IPS-15b (cell line): ENCODE measurements at regions not wholly inside any gene's neighbourhood (a gene's known extent, or its start where the extent isn't known, plus 50 kb on each side); places are given as distances from the start of the nearest gene placed in this dataset.

Source experiments
- H3K27me3 ChIP-seq: one replicate; pipeline ENCODE4 v1.6.1; 2013; ENCODE audit warnings: low read length; ENCODE audit not compliant: control insufficient read depth, insufficient read depth
- H3K36me3 ChIP-seq: one replicate; pipeline ENCODE4 v1.6.1; 2013; ENCODE audit warnings: low read length; ENCODE audit not compliant: control insufficient read depth, insufficient read depth
- H3K4me1 ChIP-seq: one replicate; pipeline ENCODE4 v1.6.1; 2013; ENCODE audit warnings: mild to moderate bottlenecking, low read length; ENCODE audit not compliant: control insufficient read depth, insufficient read depth
- H3K4me3 ChIP-seq: one replicate; pipeline ENCODE4 v1.5.1; 2013; ENCODE audit warnings: low read depth, low read length
- H3K9ac ChIP-seq: one replicate; pipeline ENCODE4 v1.6.1; 2013; ENCODE audit warnings: low read depth, mild to moderate bottlenecking, low read length
- H3K9me3 ChIP-seq: one replicate; pipeline ENCODE4 v1.6.1; 2013; ENCODE audit warnings: mild to moderate bottlenecking, low read length; ENCODE audit not compliant: control insufficient read depth, insufficient read depth

DNA sequence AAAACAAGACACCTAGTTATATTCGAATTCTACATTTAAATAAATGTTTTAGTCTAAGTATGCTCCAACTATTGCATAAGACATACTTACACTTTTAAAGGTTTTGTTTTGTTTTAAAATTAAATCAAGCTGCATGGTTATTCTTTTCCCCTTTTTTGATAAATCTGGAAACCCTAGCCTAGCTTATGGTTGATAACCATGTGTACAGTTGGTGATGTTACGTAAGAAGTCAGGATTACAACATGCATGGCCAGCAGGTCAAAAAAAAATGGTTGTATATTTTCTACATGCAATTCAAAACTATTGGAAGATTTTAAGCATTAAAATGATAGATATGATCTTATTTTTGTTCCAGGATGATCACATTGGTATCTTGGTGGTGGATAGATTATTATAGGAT is 1600.6 kb downstream of the PLA2G4A start:
- no peaks in the 10 kb centered on the region for H3K36me3 ChIP-seq
- H3K4me3 ChIP-seq = no peak overlapping the region
- no peaks in the 10 kb centered on the region for H3K9me3 ChIP-seq
- no peak overlapping the region for H3K9ac ChIP-seq
- no peaks in the 10 kb centered on the region for H3K4me1 ChIP-seq
- no peaks in the 10 kb centered on the region for H3K27me3 ChIP-seq

DNA sequence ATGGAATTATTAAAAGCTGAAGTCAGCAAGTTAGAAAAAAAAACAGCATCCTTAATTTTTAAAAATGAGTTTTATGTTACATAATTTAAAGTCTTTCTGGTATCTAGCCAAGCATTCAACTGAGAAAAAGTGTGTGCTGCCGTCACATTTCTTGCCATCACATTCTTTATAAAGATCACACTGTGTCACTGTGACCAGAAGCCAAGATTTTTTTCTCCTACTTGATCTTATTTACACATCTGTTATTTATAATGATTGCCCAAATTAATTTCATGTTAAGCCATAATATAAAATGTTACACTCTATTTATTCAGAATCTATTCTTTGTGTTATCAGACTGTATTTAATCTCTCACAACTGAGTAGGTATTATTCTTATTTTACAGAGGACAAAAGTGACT is 1603.7 kb downstream of the PLA2G4A start:
- Histone ChIP-seq H3K36me3 (no peaks in the 10 kb centered on the region), H3K9me3 (no peaks in the 10 kb centered on the region), H3K4me3 (no peak overlapping the region), H3K4me1 (no peaks in the 10 kb centered on the region), H3K9ac (no peak overlapping the region), H3K27me3 (no peaks in the 10 kb centered on the region)

- H3K4me1 ChIP-seq = no peaks in the 10 kb centered on the region
- no peak overlapping the region for H3K9ac ChIP-seq
- H3K36me3 ChIP-seq = no peaks in the 10 kb centered on the region
Measured at GRCh38 chr1:188433425-188433824, 1604.7 kb downstream of the PLA2G4A start.

DNA sequence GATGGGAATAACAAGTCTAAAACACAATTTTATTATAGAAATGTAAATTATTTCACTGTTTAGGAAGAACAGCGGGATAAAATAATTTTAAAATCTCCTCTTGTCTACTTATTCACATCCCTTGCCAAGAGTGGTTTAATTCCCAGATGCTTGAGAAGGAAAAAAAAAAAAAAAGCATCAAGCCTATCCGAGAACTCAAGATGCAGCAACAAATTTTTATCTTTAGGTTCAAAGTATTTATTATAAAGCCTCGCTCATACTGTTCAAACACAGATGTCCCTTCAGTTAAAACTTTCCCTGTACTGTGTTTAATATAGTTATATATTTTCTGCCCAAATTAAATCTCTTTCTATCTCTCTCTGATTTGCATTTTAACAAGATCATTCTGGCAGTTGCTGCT is 1615.8 kb downstream of the PLA2G4A start:
- no peaks in the 10 kb centered on the region for H3K9me3 ChIP-seq
- H3K36me3 ChIP-seq = no peaks in the 10 kb centered on the region
- H3K27me3 ChIP-seq = no peaks in the 10 kb centered on the region
- no peaks in the 10 kb centered on the region for H3K4me1 ChIP-seq
- H3K9ac ChIP-seq = no peak overlapping the region
- no peak overlapping the region for H3K4me3 ChIP-seq

More at GRCh38 chr1:188433425-188433824, 1604.7 kb downstream of the PLA2G4A start:
- Histone ChIP-seq H3K4me3 (no peak overlapping the region), H3K27me3 (no peaks in the 10 kb centered on the region), H3K9me3 (no peaks in the 10 kb centered on the region)

GRCh38 chr1:188462837-188463236 is 1634.1 kb downstream of the PLA2G4A start:
- Histone ChIP-seq H3K4me1 (no peaks in the 10 kb centered on the region), H3K4me3 (no peak overlapping the region), H3K9ac (no peak overlapping the region), H3K36me3 (no peaks in the 10 kb centered on the region), H3K27me3 (no peaks in the 10 kb centered on the region), H3K9me3 (no peaks in the 10 kb centered on the region)

GRCh38 chr1:188463919-188464318 is 1635.2 kb downstream of the PLA2G4A start:
- Histone ChIP-seq H3K9me3 (no peaks in the 10 kb centered on the region), H3K4me1 (no peaks in the 10 kb centered on the region), H3K4me3 (no peak overlapping the region), H3K27me3 (no peaks in the 10 kb centered on the region), H3K9ac (no peak overlapping the region), H3K36me3 (no peaks in the 10 kb centered on the region)

DNA sequence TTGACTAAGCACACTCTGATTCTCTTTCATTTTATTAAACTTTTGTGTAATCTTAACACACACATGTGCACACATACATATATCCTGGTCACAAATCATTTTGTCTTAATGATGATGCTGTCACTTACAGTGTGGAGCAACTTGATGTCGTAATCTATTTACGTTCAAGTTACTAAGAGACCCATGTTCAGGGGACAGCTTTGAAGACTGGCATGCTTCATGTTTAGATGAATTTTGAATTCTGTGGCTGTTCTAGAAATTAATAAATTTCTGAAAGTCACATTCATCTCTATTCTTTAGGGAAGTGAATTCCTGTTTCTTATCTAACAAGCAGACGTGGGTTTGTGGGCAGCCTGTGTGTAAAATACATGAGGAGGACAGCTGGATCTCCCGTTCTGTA is 1637.8 kb downstream of the PLA2G4A start:
- no peaks in the 10 kb centered on the region for H3K36me3 ChIP-seq
- H3K9ac ChIP-seq = no peak overlapping the region
- H3K27me3 ChIP-seq = no peaks in the 10 kb centered on the region
- no peaks in the 10 kb centered on the region for H3K9me3 ChIP-seq
- H3K4me1 ChIP-seq = no peaks in the 10 kb centered on the region
- no peak overlapping the region for H3K4me3 ChIP-seq

DNA sequence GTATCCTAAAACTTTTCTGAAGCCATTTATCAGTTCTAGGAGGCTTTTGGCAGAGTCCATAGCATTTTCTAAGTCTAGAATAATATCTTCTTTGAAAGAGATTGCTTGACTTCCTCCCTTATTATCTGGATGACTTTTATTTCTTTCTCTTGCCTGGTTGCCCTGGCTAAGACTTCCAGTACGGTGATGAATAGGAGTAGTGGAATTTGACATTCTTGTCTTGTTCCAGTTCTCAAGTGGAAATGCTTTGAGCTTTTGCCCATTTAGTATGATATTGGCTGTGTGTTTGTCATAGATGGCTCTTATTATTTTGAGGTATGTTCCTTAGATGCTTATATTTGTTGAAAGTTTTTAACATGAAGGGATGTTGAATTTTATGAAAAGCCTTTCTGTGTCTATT is 1647.9 kb downstream of the PLA2G4A start:
- Histone ChIP-seq H3K36me3 (no peaks in the 10 kb centered on the region), H3K4me3 (no peak overlapping the region), H3K27me3 (no peaks in the 10 kb centered on the region), H3K9ac (no peak overlapping the region), H3K4me1 (no peaks in the 10 kb centered on the region), H3K9me3 (no peaks in the 10 kb centered on the region)

- no peaks in the 10 kb centered on the region for H3K4me1 ChIP-seq
- no peak overlapping the region for H3K4me3 ChIP-seq
- no peak overlapping the region for H3K9ac ChIP-seq
- H3K27me3 ChIP-seq = no peaks in the 10 kb centered on the region
- no peaks in the 10 kb centered on the region for H3K36me3 ChIP-seq
- no peaks in the 10 kb centered on the region for H3K9me3 ChIP-seq
Measured at GRCh38 chr1:188489336-188490112, 1660.8 kb downstream of the PLA2G4A start.

- Histone ChIP-seq H3K9me3 (peaks cover 4% of the 10 kb centered on the region), H3K4me3 (no peak overlapping the region), H3K36me3 (no peaks in the 10 kb centered on the region), H3K9ac (no peak overlapping the region), H3K4me1 (no peaks in the 10 kb centered on the region), H3K27me3 (no peaks in the 10 kb centered on the region)
Measured at GRCh38 chr1:188496506-188496905, 1667.8 kb downstream of the PLA2G4A start.

- H3K27me3 ChIP-seq = no peaks in the 10 kb centered on the region
- no peak overlapping the region for H3K4me3 ChIP-seq
- H3K4me1 ChIP-seq = no peaks in the 10 kb centered on the region
- H3K9me3 ChIP-seq = peaks cover 4% of the 10 kb centered on the region
- no peaks in the 10 kb centered on the region for H3K36me3 ChIP-seq
- H3K9ac ChIP-seq = no peak overlapping the region
Measured at GRCh38 chr1:188497020-188497419, 1668.3 kb downstream of the PLA2G4A start.

GRCh38 chr1:188499690-188500089 is 1670.9 kb downstream of the PLA2G4A start:
- Histone ChIP-seq H3K9me3 (peaks cover 4% of the 10 kb centered on the region), H3K9ac (no peak overlapping the region), H3K4me3 (no peak overlapping the region), H3K27me3 (no peaks in the 10 kb centered on the region), H3K36me3 (no peaks in the 10 kb centered on the region), H3K4me1 (no peaks in the 10 kb centered on the region)
